ENCODE measurements at regions not wholly inside any gene's neighbourhood (a gene's known extent, or its start where the extent isn't known, plus 50 kb on each side); places are given as distances from the start of the nearest gene placed in this dataset.
"Not testable (repeated sequence)": the region's sequence is repeated elsewhere in the genome, so short reads cannot be mapped to it uniquely, and the experiment has no call there.

DNA sequence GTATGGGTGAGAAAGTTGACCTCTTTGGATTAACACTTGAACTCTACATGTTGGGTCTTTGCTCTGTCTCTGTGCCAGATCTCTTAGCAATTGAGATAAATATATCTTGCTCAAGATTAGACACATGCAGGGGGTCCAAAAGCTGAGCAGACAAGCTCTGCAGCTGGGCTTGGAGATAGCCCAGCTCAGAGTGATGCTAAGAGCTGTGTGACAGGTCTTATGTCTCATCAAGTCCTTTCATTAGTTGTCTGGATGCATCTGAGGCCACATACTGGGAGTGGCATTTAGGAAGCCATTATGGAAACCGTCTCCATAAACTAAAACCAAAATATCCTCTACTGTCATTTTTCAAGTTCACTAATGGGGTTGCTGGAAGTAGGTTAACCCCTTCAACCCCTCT is 289.4 kb upstream of the DUSP10 start:
- DNase-seq: no peak

DNA sequence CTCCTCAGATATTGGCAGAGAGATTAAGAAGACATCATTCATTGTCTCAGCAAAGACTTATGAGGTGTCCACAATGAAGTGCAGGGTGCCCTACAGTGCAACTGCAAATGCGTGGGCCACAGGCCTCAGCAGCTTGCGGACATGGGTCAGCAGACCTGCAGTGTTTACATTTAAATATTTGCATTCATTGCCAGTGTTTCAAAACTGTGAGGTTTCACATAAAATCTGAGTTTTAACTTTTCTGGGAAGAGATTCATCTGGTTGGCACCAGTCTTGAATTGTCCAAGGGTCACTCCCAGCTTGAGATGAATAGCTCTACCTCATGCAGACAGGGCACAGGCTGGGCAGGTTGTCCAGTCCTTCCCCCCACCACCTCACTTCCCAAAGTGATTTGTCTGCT is 286.8 kb upstream of the DUSP10 start:
- no peak for DNase-seq

DNA sequence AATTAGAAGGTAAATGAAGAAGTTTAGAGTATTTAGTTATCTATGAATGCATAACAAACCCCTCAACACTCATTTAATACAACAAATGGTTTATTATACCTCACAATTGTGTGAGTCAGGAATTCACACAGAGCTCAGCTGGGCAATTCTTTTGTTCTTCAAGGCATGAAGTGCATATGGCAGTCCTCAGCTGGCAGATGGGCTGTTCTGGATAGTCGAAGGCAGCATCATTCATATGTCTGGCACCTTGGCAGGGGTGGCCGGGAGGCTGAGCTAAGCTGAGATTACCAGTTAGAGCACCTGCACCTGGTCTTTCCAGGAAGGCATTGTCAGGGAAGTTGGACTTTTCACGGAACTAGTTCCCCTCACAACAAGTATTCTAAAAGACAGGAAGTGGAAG is 286.2 kb upstream of the DUSP10 start:
- DNase-seq: no peak

DNA sequence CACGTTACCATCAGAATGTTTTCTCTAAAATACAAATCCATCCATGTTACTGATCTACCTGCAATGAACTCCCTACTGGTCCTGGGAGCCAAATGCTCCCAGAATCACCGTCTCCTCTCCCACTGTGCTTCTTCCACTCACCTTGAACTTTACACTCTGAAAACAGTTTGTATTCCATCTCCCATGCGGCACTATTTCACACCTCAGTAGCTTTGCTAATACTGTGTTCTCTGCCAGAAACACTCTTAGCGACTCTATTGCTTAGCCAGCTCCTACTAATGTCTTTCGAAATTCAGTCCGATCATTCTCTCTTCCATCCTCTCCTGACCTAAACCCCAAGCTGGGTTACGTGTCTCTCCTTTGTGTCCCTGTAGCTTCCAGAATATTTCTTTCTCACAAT is 284.4 kb upstream of the DUSP10 start:
- DNase-seq: no peak

DNA sequence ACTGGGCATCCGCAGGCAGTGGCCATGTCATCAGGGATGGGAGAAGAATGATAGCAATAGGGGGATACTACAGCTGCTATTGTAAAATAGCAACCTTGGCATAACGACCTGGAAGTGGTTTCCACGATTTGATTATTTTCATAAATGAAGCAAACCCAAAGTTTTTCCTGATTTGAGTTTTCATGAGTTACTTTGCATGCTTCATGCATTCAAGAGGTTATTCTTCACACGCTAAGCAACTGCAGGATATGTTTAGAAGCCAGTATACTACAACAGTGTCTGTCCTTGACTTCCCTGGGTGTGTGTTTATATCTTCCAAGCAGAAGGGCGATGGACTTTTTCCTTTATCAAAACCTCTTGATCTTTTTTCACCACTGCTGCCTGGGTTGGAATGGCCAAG is 281.1 kb upstream of the DUSP10 start:
- DNase-seq: no peak

DNA sequence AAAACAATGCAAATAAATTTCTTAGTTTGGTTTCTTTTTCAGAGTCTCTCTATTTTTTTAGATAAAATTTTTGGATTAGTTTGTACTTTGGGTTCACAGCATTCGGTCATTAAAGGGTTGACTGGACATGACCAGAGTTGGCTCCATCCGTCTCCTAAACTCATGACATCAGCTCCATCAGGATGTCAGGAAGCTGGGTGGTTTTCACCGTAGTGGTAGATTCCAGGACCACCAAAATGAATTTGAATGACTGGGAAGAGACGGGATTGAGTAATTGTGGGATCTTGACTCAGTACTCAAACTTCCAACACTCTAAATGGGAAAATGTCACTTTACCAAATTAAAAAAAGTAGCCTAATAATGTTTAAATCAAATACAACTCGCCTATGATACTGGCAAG is 279.2 kb upstream of the DUSP10 start:
- DNase-seq: no peak

DNA sequence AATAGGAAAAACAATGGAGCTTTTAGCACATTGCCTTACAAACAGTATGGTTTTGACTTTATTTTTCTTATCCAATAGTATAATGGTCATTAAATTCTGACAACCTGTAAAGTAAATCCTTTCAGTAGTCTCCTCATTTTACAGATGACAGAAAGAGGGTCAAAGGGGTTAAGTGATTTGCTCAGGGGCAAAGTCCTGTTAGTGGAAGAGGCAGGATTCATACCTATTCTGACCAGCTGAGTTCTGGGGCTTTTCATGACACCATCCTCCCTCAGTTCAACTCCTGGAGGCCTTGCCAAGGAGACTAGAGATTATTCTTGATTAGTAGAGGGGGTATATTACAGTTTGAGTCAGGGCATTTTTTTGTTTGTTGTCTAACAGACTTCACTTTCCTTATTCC is 278.7 kb upstream of the DUSP10 start:
- no peak for DNase-seq

DNA sequence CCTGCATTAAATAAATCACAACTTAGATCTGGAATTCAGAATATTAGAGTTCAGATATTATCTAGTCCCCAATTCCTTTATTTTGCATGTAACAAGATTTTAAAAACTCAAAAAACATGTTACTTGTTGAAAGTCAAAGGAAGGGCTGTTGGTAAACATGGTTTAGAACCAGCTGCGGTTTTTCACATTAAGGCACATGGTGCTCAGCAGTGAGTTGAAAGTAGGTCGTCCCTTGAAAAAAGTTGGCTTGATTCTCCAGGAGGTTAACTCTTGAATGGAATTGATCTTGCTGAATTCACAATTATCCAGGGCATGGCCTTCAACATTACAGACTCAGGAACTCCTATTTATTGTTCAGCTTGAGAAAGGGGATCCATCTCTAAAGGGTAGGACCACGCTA is 277.1 kb upstream of the DUSP10 start:
- DNase-seq: no peak

DNA sequence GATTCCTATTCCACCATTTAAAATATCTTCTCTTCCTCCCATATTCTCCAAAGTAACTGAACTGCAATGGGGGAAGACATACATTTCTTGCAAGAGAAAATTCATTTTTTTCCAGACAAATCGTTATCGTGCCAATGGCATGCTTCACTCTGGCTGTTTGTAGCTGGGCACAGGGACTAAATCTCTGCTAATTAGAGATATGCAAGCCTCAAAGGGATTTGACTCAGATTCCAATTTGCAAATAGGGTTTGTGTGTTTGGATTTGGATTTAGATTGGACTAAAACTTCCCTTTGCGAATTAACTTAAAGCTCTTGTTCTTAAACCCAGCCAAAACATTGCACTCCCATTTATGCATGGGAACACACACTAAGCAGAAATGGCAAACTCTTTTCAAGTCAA is 276.2 kb upstream of the DUSP10 start:
- no peak for DNase-seq

DNA sequence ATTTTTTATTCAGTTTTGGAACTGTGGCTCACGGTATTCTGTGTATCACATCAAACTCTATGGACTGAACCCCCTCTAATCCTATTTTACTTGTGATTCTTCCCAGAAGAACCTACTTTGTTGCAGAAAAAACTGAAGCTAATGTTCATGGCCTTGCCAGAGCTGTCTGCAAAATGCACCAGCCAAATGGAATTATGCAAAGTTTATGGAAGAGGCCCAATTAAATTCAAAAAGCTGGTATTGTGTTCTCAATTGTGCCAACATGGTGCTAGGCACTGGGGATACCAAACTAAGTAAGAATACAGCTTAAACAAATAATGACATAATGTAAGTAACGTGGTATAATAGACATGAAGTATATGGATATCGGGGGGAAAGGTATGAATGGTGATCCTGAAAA is 273.8 kb upstream of the DUSP10 start:
- DNase-seq: no peak

DNA sequence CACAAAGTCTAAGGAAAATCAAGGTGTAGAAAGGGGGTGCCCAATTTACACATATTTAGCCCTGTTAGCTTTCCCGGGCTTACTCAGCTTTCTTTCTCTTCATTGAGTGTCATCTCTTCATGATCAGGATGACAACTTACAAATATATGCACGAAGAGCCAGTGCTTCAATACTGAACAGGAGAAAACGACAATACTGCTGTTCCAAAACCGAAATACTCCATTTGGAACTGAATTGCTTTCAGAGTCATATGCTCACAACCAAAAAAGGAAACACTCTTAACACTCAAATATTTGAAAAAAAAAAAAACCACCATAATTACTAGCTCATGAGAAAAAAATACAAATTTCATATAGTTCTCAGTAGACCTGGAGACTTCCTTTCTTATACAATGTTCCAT is 272.1 kb upstream of the DUSP10 start:
- DNase-seq: no peak

DNA sequence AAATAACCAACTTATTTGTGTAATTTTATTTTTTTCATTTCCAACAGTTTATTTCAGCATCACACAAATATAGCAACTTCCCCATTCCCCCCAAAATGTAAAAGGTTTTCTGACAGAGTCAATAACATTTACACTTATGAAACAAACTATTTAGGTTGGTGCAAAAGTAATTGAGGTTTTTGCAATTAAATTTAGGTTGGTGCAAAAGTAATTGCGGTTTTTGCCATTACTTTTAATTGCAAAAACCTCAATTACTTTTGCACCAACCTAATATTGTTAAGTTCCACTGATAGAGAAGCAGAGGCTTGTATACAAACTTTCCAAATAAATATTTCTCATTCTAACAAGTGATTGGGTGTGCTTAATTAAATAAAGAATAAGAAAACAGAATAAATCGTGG is 270.9 kb upstream of the DUSP10 start:
- no peak for DNase-seq

DNA sequence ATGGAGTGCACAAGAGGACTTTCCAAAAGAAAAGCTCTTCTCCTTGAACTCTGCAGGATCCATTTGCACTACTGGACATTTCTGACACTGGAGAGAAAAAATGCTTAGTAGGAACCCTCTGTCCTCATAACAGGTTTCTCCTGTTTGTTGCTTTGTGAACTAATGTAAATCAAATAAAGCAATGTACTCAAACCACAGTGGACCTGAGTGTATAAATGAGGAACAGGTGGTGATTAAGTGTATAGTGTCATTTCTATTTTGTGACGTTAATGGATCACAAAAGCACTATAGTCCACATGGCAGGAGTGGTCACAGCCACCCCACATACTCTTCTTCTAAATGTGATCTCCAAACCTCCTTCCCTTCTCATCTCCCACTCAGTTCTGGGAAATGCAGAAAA is 268.4 kb upstream of the DUSP10 start:
- no peak for DNase-seq

DNA sequence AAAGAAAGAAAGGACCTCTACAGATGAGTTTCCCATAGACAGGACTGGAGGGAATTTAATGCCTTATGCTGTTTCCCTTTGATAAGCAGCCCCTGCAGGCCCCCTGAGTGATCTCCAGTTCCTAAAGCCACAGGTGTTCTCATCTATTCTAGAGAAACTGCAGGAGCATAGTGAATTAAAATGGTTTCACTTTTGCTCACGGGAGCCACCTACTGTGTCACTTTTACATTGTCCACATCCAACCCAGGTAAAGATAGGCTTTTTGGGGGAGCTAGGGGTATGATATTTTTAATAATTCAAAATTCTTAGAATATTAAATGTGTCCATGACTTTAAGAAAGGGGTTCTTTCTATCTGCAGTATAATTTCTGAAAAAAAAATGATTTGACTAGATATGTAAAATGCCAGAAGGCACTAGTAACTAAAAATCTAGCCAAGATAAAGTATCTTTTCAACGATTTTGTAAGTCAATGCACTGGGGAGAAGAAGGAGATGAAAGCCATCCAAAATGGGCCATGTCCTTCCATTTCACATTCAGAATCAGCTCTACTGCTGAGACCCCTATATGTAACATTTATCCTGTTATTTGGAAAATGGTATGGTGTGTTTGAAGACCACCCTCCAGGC is 267.3 kb upstream of the DUSP10 start:
- no peak for DNase-seq

DNA sequence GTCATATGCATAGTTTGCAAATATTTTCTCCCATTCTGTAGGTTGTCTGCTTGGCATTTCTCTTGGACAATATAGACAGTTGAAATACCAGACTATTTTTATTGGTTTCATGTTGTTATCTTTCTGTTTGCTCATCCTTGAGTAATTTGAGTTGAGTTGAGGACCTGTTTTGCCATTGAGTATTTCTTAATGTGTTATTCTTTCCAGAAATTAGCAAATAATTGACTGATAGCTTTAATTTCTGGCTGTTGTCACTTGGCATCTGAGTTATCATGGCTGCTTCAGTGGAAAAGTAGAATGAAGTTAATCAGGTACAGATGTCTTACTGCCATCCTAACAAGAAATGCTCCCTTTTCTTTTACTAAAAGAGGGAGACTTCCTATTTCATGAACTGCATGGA is 264.8 kb upstream of the DUSP10 start:
- no peak for DNase-seq

DNA sequence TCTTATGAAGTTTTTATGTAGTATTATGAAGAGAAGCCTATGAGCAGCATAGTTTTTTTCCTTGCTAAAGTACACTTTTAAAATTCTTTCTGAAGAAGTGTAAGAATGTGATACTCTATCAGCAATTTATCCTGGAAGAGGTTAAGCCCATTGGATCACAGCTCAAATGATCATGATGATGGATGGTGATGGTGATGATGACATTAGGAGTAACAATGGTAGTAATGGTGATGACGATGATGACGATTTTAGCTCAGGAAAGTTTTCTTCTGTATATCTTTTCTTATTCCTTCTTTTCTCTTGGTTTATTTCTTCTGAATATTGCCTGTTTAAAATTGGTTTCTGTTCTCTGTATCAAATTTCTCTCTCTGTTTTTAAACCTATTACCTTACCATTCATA is 262.9 kb upstream of the DUSP10 start:
- no peak for DNase-seq

DNA sequence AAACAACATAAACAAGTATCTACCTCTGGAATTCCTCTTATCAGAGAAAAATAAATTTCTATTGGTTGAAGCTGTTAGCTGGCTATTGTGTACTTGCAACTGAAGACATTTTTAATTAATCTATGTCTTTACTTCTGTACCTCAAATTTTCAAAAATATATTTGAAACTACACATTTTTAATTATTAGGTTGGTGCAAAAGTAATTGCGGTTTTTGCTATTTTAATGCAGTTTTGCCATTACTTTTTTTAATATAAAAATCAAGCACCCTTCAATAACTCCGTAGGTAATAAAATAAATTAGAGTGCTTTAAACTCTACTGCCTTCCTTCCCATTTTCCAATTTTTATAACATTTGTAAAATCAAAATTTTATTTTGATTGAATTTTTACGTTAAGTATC is 262.1 kb upstream of the DUSP10 start:
- no peak for DNase-seq

DNA sequence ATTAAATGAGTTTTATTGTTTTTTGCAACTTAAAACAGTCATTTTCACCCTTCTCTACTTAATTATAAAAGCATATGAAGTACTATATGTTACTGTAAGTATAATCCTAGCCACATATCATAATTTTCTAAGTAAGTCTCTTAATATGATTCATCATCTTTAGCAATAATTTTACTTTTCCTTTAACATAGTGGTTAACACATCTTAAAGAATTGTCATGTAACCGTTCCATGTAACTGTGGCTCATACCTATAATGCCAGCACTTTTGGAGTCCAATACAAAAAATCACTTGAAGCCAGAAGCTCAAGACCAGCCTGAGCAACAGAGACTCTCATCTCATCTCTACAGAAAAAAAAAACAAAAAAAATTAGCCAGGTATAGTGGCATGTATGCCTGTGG is 260.6 kb upstream of the DUSP10 start:
- no peak for DNase-seq

DNA sequence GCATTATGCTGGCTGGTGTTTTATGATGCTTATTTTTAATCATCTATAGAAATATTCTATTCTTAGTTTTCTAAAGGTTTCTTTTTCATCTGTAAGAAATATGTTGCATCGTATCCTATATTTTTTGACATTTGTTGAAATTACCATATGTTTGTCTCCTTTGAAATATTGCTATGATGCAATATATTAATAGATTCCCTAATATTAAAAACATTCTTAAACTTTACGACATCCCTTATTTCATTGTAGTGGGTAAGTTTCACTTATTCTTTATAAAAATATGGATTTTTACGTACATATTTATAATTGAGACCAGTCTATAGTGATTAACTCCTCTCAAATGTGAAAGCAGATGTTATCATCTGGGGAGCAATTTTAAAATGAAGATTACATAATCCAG is 258.2 kb upstream of the DUSP10 start:
- no peak for DNase-seq

DNA sequence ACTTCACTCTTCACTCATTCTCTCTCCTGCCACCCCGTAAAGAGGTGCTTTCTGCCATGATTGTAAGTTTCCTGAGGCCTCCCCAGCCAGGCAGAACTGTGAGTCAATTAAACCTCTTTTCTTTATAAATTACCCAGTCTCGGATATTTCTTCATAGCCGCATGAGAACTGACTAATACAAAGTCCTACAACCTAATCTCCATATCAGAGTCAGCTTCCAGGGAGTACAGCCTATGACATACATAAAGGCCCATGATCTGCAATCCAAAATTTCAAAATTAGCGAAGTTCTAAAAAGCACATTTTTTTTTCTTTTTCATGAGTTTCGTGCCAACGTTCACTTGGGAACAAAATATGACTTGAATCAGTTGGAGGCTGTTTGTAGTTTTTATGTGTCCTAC is 256.9 kb upstream of the DUSP10 start:
- DNase-seq: no peak

DNA sequence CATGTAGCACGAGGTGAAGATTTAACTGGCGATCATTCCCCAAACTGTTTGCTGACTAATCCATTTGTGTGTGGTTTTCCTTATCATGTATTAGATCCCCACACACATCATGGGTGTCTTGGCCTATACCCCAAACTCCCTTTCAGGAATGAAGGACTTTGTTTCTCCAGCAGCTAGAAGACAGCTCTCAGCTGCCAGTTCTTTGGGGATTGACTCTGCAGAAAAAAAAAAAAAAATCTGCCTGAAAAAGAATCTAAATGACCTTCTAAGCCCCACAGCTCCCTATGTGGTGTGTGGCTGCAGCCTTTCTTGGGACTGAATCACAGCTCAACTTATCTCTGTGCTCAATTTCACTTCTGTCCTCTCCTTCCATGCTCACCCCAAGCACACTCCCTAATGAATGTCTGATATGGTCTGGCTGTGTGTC is 256.3 kb upstream of the DUSP10 start:
- no peak for DNase-seq

DNA sequence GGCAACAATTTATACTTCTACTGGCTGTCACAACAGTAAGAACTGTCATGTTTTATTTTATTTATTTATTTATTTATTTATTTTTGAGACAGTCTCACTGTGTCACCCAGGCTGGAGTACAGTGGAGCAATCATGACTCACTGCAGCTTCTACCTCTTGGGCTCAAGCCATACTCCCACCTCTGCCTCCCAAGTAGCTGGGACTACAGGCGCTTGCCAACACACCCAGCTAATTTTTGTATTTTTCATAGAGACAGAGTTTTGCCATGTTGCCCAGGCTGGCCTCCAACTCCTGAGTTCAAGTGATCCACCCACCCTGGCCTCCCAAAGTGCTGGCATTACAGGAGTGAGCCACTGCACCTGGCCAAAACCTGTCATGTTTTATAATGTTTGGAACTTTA is 255.1 kb upstream of the DUSP10 start:
- DNase-seq: not testable (repeated sequence)

DNA sequence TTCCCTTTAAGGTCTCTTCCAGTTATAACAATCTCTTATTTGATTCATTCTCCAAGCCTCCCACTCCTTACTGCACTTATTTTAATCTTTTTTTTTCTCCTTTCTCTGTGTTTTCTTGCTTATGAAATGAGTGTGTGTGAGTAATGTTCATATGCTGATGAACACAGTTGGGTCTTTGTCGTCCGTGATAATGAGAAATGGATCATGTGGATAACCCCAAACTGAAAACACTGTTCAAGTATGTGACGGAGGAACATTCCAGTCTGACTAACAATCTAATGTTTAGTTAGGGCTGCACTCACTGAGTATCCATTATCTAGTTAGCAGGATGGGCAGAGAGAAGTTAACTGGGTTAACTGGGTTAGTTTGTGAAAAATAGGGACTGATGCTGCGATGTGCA is 253.1 kb upstream of the DUSP10 start:
- DNase-seq: no peak

DNA sequence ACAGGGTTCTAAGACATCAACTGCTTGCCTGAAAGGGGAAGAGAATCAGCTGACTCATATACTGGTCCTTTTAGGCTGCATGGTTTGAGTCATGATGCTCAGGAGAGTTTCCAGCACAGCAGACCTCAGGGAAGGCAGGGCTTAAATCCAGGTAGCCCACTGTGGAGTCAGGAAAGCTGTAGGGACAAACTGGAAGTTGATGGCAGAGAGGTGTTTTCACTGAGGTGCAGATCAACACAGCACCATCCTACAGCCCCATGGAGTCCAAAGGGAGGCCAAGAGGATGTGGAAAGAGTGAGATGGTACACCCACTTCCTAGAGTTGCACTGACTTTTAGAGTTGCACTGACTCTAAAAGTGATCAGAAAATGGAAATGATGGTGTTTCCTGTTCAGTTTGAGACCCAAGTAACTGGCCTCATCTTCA is 252.4 kb upstream of the DUSP10 start:
- no peak for DNase-seq

DNA sequence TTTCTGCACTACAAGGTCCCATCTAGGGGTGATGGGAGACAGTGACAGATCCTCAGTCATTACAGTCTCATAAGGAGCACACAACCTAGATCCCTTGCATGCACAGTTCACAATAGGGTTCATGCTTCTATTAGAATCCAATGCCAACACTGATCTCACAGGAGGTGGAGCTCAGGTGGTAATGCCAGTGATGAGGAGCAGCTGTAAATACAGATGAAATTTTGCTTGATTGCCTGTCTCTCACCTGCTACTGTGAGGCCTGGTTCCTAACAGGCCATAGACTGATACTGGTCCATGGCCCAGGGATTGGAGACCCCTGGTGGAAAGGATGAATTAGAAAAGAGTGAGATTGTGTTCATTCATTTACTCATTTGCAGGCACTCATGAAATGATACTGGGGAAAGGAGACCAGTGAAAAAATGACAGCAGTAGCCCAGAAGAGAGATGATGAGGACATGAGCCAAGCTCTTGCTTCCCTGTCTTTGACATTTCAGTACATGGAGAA is 251.6 kb upstream of the DUSP10 start:
- DNase-seq: no peak
